ENCODE measurements at regions not wholly inside any gene's neighbourhood (a gene's known extent, or its start where the extent isn't known, plus 50 kb on each side); places are given as distances from the start of the nearest gene placed in this dataset.

DNA sequence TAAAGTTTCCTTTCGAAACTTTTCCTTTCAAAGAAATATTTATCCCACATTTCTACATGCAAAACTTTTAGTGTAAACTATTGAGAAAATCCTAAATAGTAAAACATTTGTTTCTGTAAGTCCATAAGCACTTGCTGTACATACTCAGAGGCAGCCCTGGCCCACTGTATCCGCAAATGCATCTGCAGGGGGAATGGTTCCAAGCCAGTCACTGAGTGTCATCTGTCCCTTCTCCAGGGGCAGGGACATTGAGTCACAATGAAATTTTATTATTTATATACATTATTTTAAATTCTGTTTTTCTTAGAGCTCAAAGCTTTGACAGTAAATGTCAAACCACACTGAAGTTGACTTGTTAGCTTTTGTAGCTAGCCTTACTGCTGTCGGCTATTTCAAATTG lies 367.2 kb downstream of the MTX2 start:
- TF ChIP-seq CTCF (conservative IDR thresholded peaks at IDR 0.05; ENCODE audit: low read depth, low read length): no peak
- TF ChIP-seq EZH2 (IDR thresholded peaks at IDR 0.05; ENCODE audit: borderline replicate concordance, low read depth, low read length, poor library complexity, severe bottlenecking): no peak
